ENCODE measurements at regions not wholly inside any gene's neighbourhood (a gene's known extent, or its start where the extent isn't known, plus 50 kb on each side); places are given as distances from the start of the nearest gene placed in this dataset.

DNA sequence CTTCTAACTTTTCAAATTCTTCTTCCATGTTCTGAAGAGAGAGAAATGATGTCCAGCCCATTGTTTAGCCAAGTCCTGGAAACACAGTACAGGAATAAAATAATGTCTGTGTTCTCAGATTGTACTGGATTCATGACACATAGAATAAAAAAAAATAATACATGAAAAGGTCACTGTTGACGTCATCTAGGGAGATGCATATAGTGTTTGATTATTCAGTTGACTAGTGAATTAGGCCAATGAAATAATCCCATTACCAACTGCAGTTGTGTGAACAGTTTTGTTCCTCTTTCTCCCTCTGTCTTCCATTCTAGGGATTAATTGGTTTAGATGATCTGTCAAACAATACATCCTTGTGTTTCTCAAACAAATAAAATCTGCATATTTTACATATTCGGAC lies 222.8 kb downstream of the ALDH8A1 start (continued):
- TF ChIP-seq TSHZ2 (CRISPR knock-in tag; IDR thresholded peaks at IDR 0.05) (no peak), CSRNP3 (CRISPR knock-in tag; IDR thresholded peaks at IDR 0.05) (no peak), PATZ1 (CRISPR knock-in tag; IDR thresholded peaks at IDR 0.05; ENCODE audit: borderline replicate concordance) (no peak), TOX (CRISPR knock-in tag; IDR thresholded peaks at IDR 0.05; ENCODE audit: borderline replicate concordance) (no peak), ZC3H10 (CRISPR knock-in tag; IDR thresholded peaks at IDR 0.05) (no peak), BACH2 (CRISPR knock-in tag; IDR thresholded peaks at IDR 0.05; ENCODE audit: borderline replicate concordance) (no peak), ZNF8 (CRISPR knock-in tag; IDR thresholded peaks at IDR 0.05) (no peak), ISL1 (CRISPR knock-in tag; IDR thresholded peaks at IDR 0.05) (no peak)

GRCh38 chr6:134725590-134725989 lies 224.3 kb downstream of the ALDH8A1 start:
- ATAC-seq: no peak
- TF ChIP-seq ZFP3 (CRISPR knock-in tag; IDR thresholded peaks at IDR 0.05) (no peak), ESRRG (CRISPR knock-in tag; IDR thresholded peaks at IDR 0.05) (no peak), PPARA (CRISPR knock-in tag; IDR thresholded peaks at IDR 0.05; ENCODE audit: borderline replicate concordance) (no peak), CSRNP3 (CRISPR knock-in tag; IDR thresholded peaks at IDR 0.05) (no peak), ZNF70 (CRISPR knock-in tag; IDR thresholded peaks at IDR 0.05) (no peak), RARB (CRISPR knock-in tag; IDR thresholded peaks at IDR 0.05) (no peak), CREB5 (CRISPR knock-in tag; IDR thresholded peaks at IDR 0.05; ENCODE audit: low read depth) (no peak), ZNF565 (CRISPR knock-in tag; conservative IDR thresholded peaks at IDR 0.05; ENCODE audit: low read depth) (no peak), ZFP30 (CRISPR knock-in tag; IDR thresholded peaks at IDR 0.05) (no peak), CSDC2 (CRISPR knock-in tag; IDR thresholded peaks at IDR 0.05) (no peak), SNAI2 (CRISPR knock-in tag; IDR thresholded peaks at IDR 0.05) (no peak)

DNA sequence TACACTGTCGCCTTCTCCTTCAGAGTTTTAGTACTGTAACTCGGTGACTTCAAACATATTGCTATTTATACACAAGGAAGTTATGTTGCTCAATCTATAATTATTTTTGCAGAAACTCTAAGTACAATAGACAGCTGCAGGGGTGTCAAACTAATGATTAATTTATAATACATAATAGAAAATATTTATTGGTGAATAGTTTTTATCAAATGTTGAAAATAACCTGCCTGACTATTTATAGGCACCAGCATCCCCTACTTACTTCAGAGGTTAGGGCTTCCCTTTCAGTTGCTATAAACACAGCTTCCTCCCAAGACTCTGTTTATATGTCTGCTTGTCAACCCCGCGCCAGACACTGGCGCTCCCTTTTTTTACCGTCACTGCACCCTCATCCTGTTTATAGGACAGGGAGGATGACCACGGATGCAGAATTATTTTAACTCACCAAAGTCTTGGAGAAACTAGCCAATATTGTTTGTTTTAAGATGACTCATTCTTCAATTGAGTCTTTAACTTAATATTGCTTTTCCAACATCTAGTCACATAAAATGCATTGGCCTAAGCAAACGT lies 225.0 kb downstream of the ALDH8A1 start:
- no peak for ATAC-seq
- no peak for TF ChIP-seq RARB (CRISPR knock-in tag; IDR thresholded peaks at IDR 0.05)
- TF ChIP-seq ARNTL (CRISPR knock-in tag; IDR thresholded peaks at IDR 0.05; ENCODE audit: borderline replicate concordance, low read depth): no peak
- TF ChIP-seq ZFP30 (CRISPR knock-in tag; IDR thresholded peaks at IDR 0.05): no peak
- TF ChIP-seq CSRNP3 (CRISPR knock-in tag; IDR thresholded peaks at IDR 0.05): no peak
- TF ChIP-seq POU6F1 (CRISPR knock-in tag; IDR thresholded peaks at IDR 0.05; ENCODE audit: borderline replicate concordance, low read depth): no peak
- TF ChIP-seq SNAI2 (CRISPR knock-in tag; IDR thresholded peaks at IDR 0.05): no peak
- TF ChIP-seq GLIS3 (CRISPR knock-in tag; IDR thresholded peaks at IDR 0.05): no peak
- no peak for TF ChIP-seq OSR1 (CRISPR knock-in tag; IDR thresholded peaks at IDR 0.05)
- no peak for TF ChIP-seq TCF4 (CRISPR knock-in tag; IDR thresholded peaks at IDR 0.05; ENCODE audit: borderline replicate concordance)
- TF ChIP-seq ZNF565 (CRISPR knock-in tag; conservative IDR thresholded peaks at IDR 0.05; ENCODE audit: low read depth): no peak
- TF ChIP-seq TOX (CRISPR knock-in tag; IDR thresholded peaks at IDR 0.05; ENCODE audit: borderline replicate concordance): no peak
- no peak for TF ChIP-seq PPARA (CRISPR knock-in tag; IDR thresholded peaks at IDR 0.05; ENCODE audit: borderline replicate concordance)

All from SK-N-SH treated with all-trans-retinoic acid at 6 μM for 48 hours (cell line).